ENCODE measurements at regions not wholly inside any gene's neighbourhood (a gene's known extent, or its start where the extent isn't known, plus 50 kb on each side); places are given as distances from the start of the nearest gene placed in this dataset.

- H3K27me3 ChIP-seq (ENCODE audit: insufficient read depth, low read depth, severe bottlenecking), result peaks cover 53% of the 10 kb centered on the region
- H3K27ac ChIP-seq, result no peak overlapping the region
- H3K4me3 ChIP-seq (ENCODE audit: low read depth, low read length), result no peak overlapping the region
- H3K9me3 ChIP-seq (ENCODE audit: severe bottlenecking), result no peaks in the 10 kb centered on the region
- H3K36me3 ChIP-seq, result no peaks in the 10 kb centered on the region
- TF ChIP-seq, protein P1, sequence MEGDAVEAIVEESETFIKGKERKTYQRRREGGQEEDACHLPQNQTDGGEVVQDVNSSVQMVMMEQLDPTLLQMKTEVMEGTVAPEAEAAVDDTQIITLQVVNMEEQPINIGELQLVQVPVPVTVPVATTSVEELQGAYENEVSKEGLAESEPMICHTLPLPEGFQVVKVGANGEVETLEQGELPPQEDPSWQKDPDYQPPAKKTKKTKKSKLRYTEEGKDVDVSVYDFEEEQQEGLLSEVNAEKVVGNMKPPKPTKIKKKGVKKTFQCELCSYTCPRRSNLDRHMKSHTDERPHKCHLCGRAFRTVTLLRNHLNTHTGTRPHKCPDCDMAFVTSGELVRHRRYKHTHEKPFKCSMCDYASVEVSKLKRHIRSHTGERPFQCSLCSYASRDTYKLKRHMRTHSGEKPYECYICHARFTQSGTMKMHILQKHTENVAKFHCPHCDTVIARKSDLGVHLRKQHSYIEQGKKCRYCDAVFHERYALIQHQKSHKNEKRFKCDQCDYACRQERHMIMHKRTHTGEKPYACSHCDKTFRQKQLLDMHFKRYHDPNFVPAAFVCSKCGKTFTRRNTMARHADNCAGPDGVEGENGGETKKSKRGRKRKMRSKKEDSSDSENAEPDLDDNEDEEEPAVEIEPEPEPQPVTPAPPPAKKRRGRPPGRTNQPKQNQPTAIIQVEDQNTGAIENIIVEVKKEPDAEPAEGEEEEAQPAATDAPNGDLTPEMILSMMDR (IDR thresholded peaks at IDR 0.05; ENCODE audit: low read depth, low read length), result no peak
- DNase-seq, result no peak
Measured at GRCh38 chr4:36476135-36476534, 194.7 kb downstream of the DTHD1 start.

- no peaks in the 10 kb centered on the region for H3K9me3 ChIP-seq (ENCODE audit: severe bottlenecking)
- no peaks in the 10 kb centered on the region for H3K36me3 ChIP-seq
- H3K4me3 ChIP-seq (ENCODE audit: low read depth, low read length), result no peak overlapping the region
- no peak for DNase-seq
- H3K27me3 ChIP-seq (ENCODE audit: insufficient read depth, low read depth, severe bottlenecking), result peaks cover 53% of the 10 kb centered on the region
- TF ChIP-seq, protein P1 (IDR thresholded peaks at IDR 0.05; ENCODE audit: low read depth, low read length), result no peak
- no peak overlapping the region for H3K27ac ChIP-seq
Measured at GRCh38 chr4:36477861-36478260, 196.4 kb downstream of the DTHD1 start.

DNA sequence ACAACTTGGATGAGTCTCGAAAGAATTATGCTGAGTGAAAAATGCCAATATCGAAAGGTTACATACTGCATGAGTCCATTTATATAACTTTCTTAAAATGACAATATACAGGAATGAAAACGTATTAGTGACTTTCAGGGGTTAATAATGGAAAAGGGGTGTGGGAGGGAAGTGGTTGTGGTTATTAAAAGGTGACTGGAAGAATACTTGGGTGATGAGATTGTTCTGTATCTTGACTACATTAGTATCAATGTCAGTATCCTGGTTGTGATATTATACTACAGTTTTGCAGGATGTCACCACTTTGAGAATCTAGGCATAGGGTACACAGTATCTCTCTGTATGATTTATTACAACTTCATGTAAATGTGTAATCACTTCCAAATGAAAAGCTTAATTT is 204.5 kb downstream of the DTHD1 start:
- H3K9me3 ChIP-seq (ENCODE audit: severe bottlenecking), result no peaks in the 10 kb centered on the region
- peaks cover 43% of the 10 kb centered on the region for H3K27me3 ChIP-seq (ENCODE audit: insufficient read depth, low read depth, severe bottlenecking)
- H3K36me3 ChIP-seq, result no peaks in the 10 kb centered on the region
- no peak overlapping the region for H3K4me3 ChIP-seq (ENCODE audit: low read depth, low read length)
- DNase-seq, result no peak
- TF ChIP-seq, protein P1 (IDR thresholded peaks at IDR 0.05; ENCODE audit: low read depth, low read length), result no peak
- H3K27ac ChIP-seq, result no peak overlapping the region

GRCh38 chr4:36489798-36490197 is 208.4 kb downstream of the DTHD1 start:
- H3K9me3 ChIP-seq (ENCODE audit: severe bottlenecking), result no peaks in the 10 kb centered on the region
- TF ChIP-seq, protein P1 (IDR thresholded peaks at IDR 0.05; ENCODE audit: low read depth, low read length), result no peak
- peaks cover 27% of the 10 kb centered on the region for H3K27me3 ChIP-seq (ENCODE audit: insufficient read depth, low read depth, severe bottlenecking)
- H3K36me3 ChIP-seq, result no peaks in the 10 kb centered on the region
- H3K4me3 ChIP-seq (ENCODE audit: low read depth, low read length), result no peak overlapping the region
- no peak for DNase-seq
- no peak overlapping the region for H3K27ac ChIP-seq

- no peak for DNase-seq
- H3K9me3 ChIP-seq (ENCODE audit: severe bottlenecking), result no peaks in the 10 kb centered on the region
- no peaks in the 10 kb centered on the region for H3K36me3 ChIP-seq
- H3K27ac ChIP-seq, result no peak overlapping the region
- peaks cover 38% of the 10 kb centered on the region for H3K27me3 ChIP-seq (ENCODE audit: insufficient read depth, low read depth, severe bottlenecking)
- no peak overlapping the region for H3K4me3 ChIP-seq (ENCODE audit: low read depth, low read length)
- TF ChIP-seq, protein P1 (IDR thresholded peaks at IDR 0.05; ENCODE audit: low read depth, low read length), result no peak
Measured at GRCh38 chr4:36492041-36492440, 210.6 kb downstream of the DTHD1 start.

GRCh38 chr4:36492590-36492989 is 211.2 kb downstream of the DTHD1 start:
- TF ChIP-seq, protein P1 (IDR thresholded peaks at IDR 0.05; ENCODE audit: low read depth, low read length), result no peak
- Histone ChIP-seq H3K36me3 (no peaks in the 10 kb centered on the region), H3K27me3 (ENCODE audit: insufficient read depth, low read depth, severe bottlenecking) (peaks cover 43% of the 10 kb centered on the region), H3K4me3 (ENCODE audit: low read depth, low read length) (no peak overlapping the region), H3K27ac (no peak overlapping the region), H3K9me3 (ENCODE audit: severe bottlenecking) (no peaks in the 10 kb centered on the region)
- no peak for DNase-seq

Data from WERI-Rb-1 (cell line).